Caco-2 (cell line): ENCODE measurements at regions not wholly inside any gene's neighbourhood (a gene's known extent, or its start where the extent isn't known, plus 50 kb on each side); places are given as distances from the start of the nearest gene placed in this dataset.
"Not testable (repeated sequence)": the region's sequence is repeated elsewhere in the genome, so short reads cannot be mapped to it uniquely, and the experiment has no call there.

Source experiments
- BruUV-seq: library from RNA; stranded (reverse); fragments of 400-500 nt; replicated peaks from 2 replicates; lab custom pipeline; 2021; lab: Mats Ljungman, UMichigan
- CTCF ChIA-PET: fragments of 300-600 bp; sonication (Branson Sonifier 250); formaldehyde crosslinking; loops from one replicate; lab custom pipeline; 2022; ENCODE audit warnings: antibody characterized with exemption; lab: Charles Lee
- POLR2A ChIA-PET: fragments of 300-600 bp; sonication (Branson Sonifier 250); formaldehyde crosslinking; loops from one replicate; lab custom pipeline; 2022; ENCODE audit warnings: antibody characterized with exemption; lab: Charles Lee
- DNase-seq, 2 experiments: peaks; one replicate each; pipeline versions ENCODE4 v3.0.0 to v3.0.0-alpha.2; 2020 to 2022
- H3K27me3 ChIP-seq: replicated peaks from 2 replicates; pipeline ENCODE4 v1.6.0; 2011; ENCODE audit warnings: low read length; ENCODE audit not compliant: control insufficient read depth, insufficient read depth
- H3K36me3 ChIP-seq: 2 replicates; pipeline ENCODE4 v1.5.1; 2011; ENCODE audit warnings: low read length; ENCODE audit not compliant: control insufficient read depth, insufficient read depth
- H3K4me1 ChIP-seq: fragments of 250-450 bp; sonication (Bioruptor Pico); 2 replicates; pipeline ENCODE4 v1.5.1; 2020; ENCODE audit warnings: mild to moderate bottlenecking
- H3K4me3 ChIP-seq: 2 replicates; pipeline ENCODE4 v1.5.1; 2011; ENCODE audit warnings: low read depth, mild to moderate bottlenecking, control low read depth, low read length
- H3K9me3 ChIP-seq: fragments of 250-450 bp; sonication (Bioruptor Pico); 2 replicates; pipeline ENCODE4 v1.5.1; 2020; ENCODE audit warnings: mild to moderate bottlenecking, moderate library complexity
- H3K27ac Mint-ChIP-seq: one replicate; pipeline ENCODE4 v1.8.0; 2022; ENCODE audit warnings: mixed read lengths; ENCODE audit not compliant: unreplicated experiment
- H3K27me3 Mint-ChIP-seq: one replicate; pipeline ENCODE4 v1.8.0; 2022; ENCODE audit warnings: mixed read lengths; ENCODE audit not compliant: insufficient read depth, unreplicated experiment
- H3K36me3 Mint-ChIP-seq: one replicate; pipeline ENCODE4 v1.8.0; 2022; ENCODE audit warnings: mild to moderate bottlenecking, mixed read lengths; ENCODE audit not compliant: insufficient read depth, unreplicated experiment
- H3K4me1 Mint-ChIP-seq: one replicate; pipeline ENCODE4 v1.8.0; 2022; ENCODE audit warnings: low read depth, mixed read lengths; ENCODE audit not compliant: unreplicated experiment
- H3K4me3 Mint-ChIP-seq: one replicate; pipeline ENCODE4 v1.8.0; 2022; ENCODE audit warnings: mild to moderate bottlenecking, moderate library complexity, mixed read lengths; ENCODE audit not compliant: unreplicated experiment
- H3K9me3 Mint-ChIP-seq: one replicate; pipeline ENCODE4 v1.8.0; 2022; ENCODE audit warnings: mixed read lengths; ENCODE audit not compliant: unreplicated experiment
- intact Hi-C: fragments of 100-400 bp; cut with micrococcal nuclease; formaldehyde crosslinking; loops from one replicate; pipeline ENCODE4 v1.10.0; 2022; ENCODE audit not compliant: unreplicated experiment
- TF ChIP-seq, protein P1 (sequence below), 2 experiments: fragments of 200-600 bp in 1 of 2; IDR thresholded peaks; 1 replicate in 1 of 2; 2 replicates in 1 of 2; pipeline versions ENCODE4 v1.5.1 to v1.8.0; 2011 to 2022; ENCODE audit warnings: antibody characterized with exemption in 1 of 2, control low read depth in 1 of 2, inconsistent platforms in 1 of 2, low read depth in 1 of 2, low read length in 1 of 2, mild to moderate bottlenecking in 1 of 2, moderate library complexity in 1 of 2; ENCODE audit not compliant: insufficient read depth in 1 of 2, severe bottlenecking in 1 of 2, unreplicated experiment in 1 of 2

DNA sequence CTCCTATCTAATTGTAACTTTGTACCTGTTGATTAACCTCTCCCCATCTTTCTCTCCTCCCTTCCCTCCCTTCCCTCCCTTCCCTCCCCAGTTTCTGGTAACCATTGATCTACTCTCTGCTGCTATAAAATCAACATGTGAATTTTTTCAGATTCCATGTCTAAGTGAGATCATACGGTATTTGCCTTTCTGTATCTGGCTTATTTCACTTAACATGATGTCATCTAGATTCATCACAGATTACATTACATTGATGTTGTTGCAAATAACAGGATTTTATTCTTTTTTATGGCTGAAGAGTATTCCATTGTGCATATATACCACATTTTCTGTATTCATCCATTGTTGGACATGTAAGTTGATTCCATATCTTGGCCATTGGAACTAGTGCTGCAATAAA is 68.0 kb upstream of the FBXO33 start:
- TF ChIP-seq, protein P1, sequence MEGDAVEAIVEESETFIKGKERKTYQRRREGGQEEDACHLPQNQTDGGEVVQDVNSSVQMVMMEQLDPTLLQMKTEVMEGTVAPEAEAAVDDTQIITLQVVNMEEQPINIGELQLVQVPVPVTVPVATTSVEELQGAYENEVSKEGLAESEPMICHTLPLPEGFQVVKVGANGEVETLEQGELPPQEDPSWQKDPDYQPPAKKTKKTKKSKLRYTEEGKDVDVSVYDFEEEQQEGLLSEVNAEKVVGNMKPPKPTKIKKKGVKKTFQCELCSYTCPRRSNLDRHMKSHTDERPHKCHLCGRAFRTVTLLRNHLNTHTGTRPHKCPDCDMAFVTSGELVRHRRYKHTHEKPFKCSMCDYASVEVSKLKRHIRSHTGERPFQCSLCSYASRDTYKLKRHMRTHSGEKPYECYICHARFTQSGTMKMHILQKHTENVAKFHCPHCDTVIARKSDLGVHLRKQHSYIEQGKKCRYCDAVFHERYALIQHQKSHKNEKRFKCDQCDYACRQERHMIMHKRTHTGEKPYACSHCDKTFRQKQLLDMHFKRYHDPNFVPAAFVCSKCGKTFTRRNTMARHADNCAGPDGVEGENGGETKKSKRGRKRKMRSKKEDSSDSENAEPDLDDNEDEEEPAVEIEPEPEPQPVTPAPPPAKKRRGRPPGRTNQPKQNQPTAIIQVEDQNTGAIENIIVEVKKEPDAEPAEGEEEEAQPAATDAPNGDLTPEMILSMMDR (IDR thresholded peaks at IDR 0.05; ENCODE audit: insufficient read depth in 1 of 2, low read depth in 1 of 2, low read length in 1 of 2, severe bottlenecking in 1 of 2, unreplicated experiment in 1 of 2), result no peak
- Mint-ChIP-seq H3K27me3 (no peaks in the 10 kb centered on the region), H3K27ac (no peak overlapping the region), H3K4me3 (no peak overlapping the region), H3K9me3 (peaks cover 23% of the 10 kb centered on the region), H3K36me3 (no peaks in the 10 kb centered on the region), H3K4me1 (no peaks in the 10 kb centered on the region)
- POLR2A ChIA-PET, result no interaction called here
- DNase-seq, result no peak
- no peaks in the 10 kb centered on the region for H3K4me1 ChIP-seq
- CTCF ChIA-PET, result no interaction called here
- no peak overlapping the region for H3K4me3 ChIP-seq
- H3K27me3 ChIP-seq, result no peaks in the 10 kb centered on the region
- no peaks in the 10 kb centered on the region for H3K36me3 ChIP-seq
- intact Hi-C loops, result no loop called here
- H3K9me3 ChIP-seq, result peaks cover 6% of the 10 kb centered on the region; the same call in 1 of the 2 replicates
- no TSS peak for BruUV-seq

GRCh38 chr14:39499514-39499913 is 67.3 kb upstream of the FBXO33 start:
- Histone ChIP-seq H3K36me3 (no peaks in the 10 kb centered on the region), H3K4me1 (no peaks in the 10 kb centered on the region), H3K27me3 (no peaks in the 10 kb centered on the region), H3K4me3 (no peak overlapping the region), H3K9me3 (peaks cover 5% of the 10 kb centered on the region; the same call in 1 of the 2 replicates)
- CTCF ChIA-PET, result no interaction called here
- no peaks in the 10 kb centered on the region for H3K27me3 Mint-ChIP-seq
- peaks cover 27% of the 10 kb centered on the region for H3K9me3 Mint-ChIP-seq
- H3K4me1 Mint-ChIP-seq, result no peaks in the 10 kb centered on the region
- intact Hi-C loops, result loop anchor here (10.0 kb wide), 1 partner anchor 185 kb away; no protein-coding TSS in a partner anchor
- no peak overlapping the region for H3K27ac Mint-ChIP-seq
- H3K4me3 Mint-ChIP-seq, result no peak overlapping the region
- BruUV-seq, result no TSS peak
- H3K36me3 Mint-ChIP-seq, result no peaks in the 10 kb centered on the region
- no peak for DNase-seq
- TF ChIP-seq, protein P1 (IDR thresholded peaks at IDR 0.05; ENCODE audit: insufficient read depth in 1 of 2, low read depth in 1 of 2, low read length in 1 of 2, severe bottlenecking in 1 of 2, unreplicated experiment in 1 of 2), result no peak
- POLR2A ChIA-PET, result no interaction called here

GRCh38 chr14:39497677-39498076 is 65.4 kb upstream of the FBXO33 start:
- H3K4me3 Mint-ChIP-seq, POLR2A ChIA-PET, CTCF ChIA-PET, DNase-seq, H3K4me1 ChIP-seq, BruUV-seq, H3K9me3 ChIP-seq, H3K4me3 ChIP-seq, H3K4me1 Mint-ChIP-seq, H3K27me3 ChIP-seq, H3K36me3 Mint-ChIP-seq, H3K27ac Mint-ChIP-seq, H3K36me3 ChIP-seq, H3K27me3 Mint-ChIP-seq: not testable (repeated sequence)
- intact Hi-C loops, result loop anchor here (10.0 kb wide), 1 partner anchor 187 kb away; no protein-coding TSS in a partner anchor
- H3K9me3 Mint-ChIP-seq, result peaks cover 27% of the 10 kb centered on the region
